ENCODE measurements at regions not wholly inside any gene's neighbourhood (a gene's known extent, or its start where the extent isn't known, plus 50 kb on each side); places are given as distances from the start of the nearest gene placed in this dataset.

GRCh38 chr3:147645761-147646160, 236.6 kb downstream of the ZIC1 start:
- POLR2A ChIA-PET (ENCODE audit: low non-redundant PET) = no interaction called here
- no peak overlapping the region for H3K27ac ChIP-seq (ENCODE audit: low read depth, low read length, poor library complexity, severe bottlenecking)
- no peak overlapping the region for H3K4me3 ChIP-seq (ENCODE audit: low read depth, low read length, poor library complexity, severe bottlenecking)
- CTCF ChIA-PET = no interaction called here
- no peaks in the 10 kb centered on the region for H3K4me1 ChIP-seq (ENCODE audit: insufficient read depth, low read length, poor library complexity, severe bottlenecking)
- no TSS peak for BruUV-seq (replicated peaks)
- peaks cover 4% of the 10 kb centered on the region for H3K27me3 ChIP-seq (replicated peaks; ENCODE audit: insufficient read depth, low read depth, low read length, poor library complexity)
- no peaks in the 10 kb centered on the region for H3K36me3 ChIP-seq (ENCODE audit: insufficient read depth, low read length, poor library complexity, severe bottlenecking)
- intact Hi-C loops (cut with micrococcal nuclease; ENCODE audit: unreplicated experiment) = no loop called here
- TF ChIP-seq CTCF (conservative IDR thresholded peaks at IDR 0.05; ENCODE audit: low read depth, low read length) (no peak), EZH2 (IDR thresholded peaks at IDR 0.05; ENCODE audit: borderline replicate concordance, low read depth, low read length, poor library complexity, severe bottlenecking) (no peak)
- DNase-seq (ENCODE audit: low spot score) = no peak
- H3K9me3 ChIP-seq (ENCODE audit: low read depth, low read length, poor library complexity, severe bottlenecking) = no peaks in the 10 kb centered on the region

- no peaks in the 10 kb centered on the region for H3K4me1 ChIP-seq (ENCODE audit: insufficient read depth, low read length, poor library complexity, severe bottlenecking)
- ChIA-PET POLR2A (ENCODE audit: low non-redundant PET) (no interaction called here), CTCF (no interaction called here)
- no TSS peak for BruUV-seq (replicated peaks)
- H3K27ac ChIP-seq (ENCODE audit: low read depth, low read length, poor library complexity, severe bottlenecking) = no peak overlapping the region
- H3K4me3 ChIP-seq (ENCODE audit: low read depth, low read length, poor library complexity, severe bottlenecking) = no peak overlapping the region
- H3K27me3 ChIP-seq (replicated peaks; ENCODE audit: insufficient read depth, low read depth, low read length, poor library complexity) = peaks cover 4% of the 10 kb centered on the region
- H3K9me3 ChIP-seq (ENCODE audit: low read depth, low read length, poor library complexity, severe bottlenecking) = no peaks in the 10 kb centered on the region
- intact Hi-C loops (cut with micrococcal nuclease; ENCODE audit: unreplicated experiment) = no loop called here
- TF ChIP-seq EZH2 (IDR thresholded peaks at IDR 0.05; ENCODE audit: borderline replicate concordance, low read depth, low read length, poor library complexity, severe bottlenecking) (no peak), CTCF (conservative IDR thresholded peaks at IDR 0.05; ENCODE audit: low read depth, low read length) (no peak)
- DNase-seq (ENCODE audit: low spot score) = no peak
- H3K36me3 ChIP-seq (ENCODE audit: insufficient read depth, low read length, poor library complexity, severe bottlenecking) = no peaks in the 10 kb centered on the region
Observed at GRCh38 chr3:147649475-147649874, 240.3 kb downstream of the ZIC1 start.

GRCh38 chr3:147651107-147651778, 242.1 kb downstream of the ZIC1 start:
- peak; percentile 1 for DNase-seq (ENCODE audit: low spot score)
- POLR2A ChIA-PET (ENCODE audit: low non-redundant PET) = no interaction called here

More at GRCh38 chr3:147651107-147651778, 242.1 kb downstream of the ZIC1 start:
- CTCF ChIA-PET = no interaction called here
- no peak for TF ChIP-seq CTCF (conservative IDR thresholded peaks at IDR 0.05; ENCODE audit: low read depth, low read length)
- no peak for TF ChIP-seq EZH2 (IDR thresholded peaks at IDR 0.05; ENCODE audit: borderline replicate concordance, low read depth, low read length, poor library complexity, severe bottlenecking)
- Histone ChIP-seq H3K9me3 (ENCODE audit: low read depth, low read length, poor library complexity, severe bottlenecking) (no peaks in the 10 kb centered on the region), H3K4me3 (ENCODE audit: low read depth, low read length, poor library complexity, severe bottlenecking) (no peak overlapping the region), H3K27ac (ENCODE audit: low read depth, low read length, poor library complexity, severe bottlenecking) (no peak overlapping the region), H3K36me3 (ENCODE audit: insufficient read depth, low read length, poor library complexity, severe bottlenecking) (no peaks in the 10 kb centered on the region), H3K4me1 (ENCODE audit: insufficient read depth, low read length, poor library complexity, severe bottlenecking) (no peaks in the 10 kb centered on the region), H3K27me3 (replicated peaks; ENCODE audit: insufficient read depth, low read depth, low read length, poor library complexity) (peaks cover 3% of the 10 kb centered on the region)
- intact Hi-C loops (cut with micrococcal nuclease; ENCODE audit: unreplicated experiment) = no loop called here
- BruUV-seq (replicated peaks) = no TSS peak

Measured in A673 (cell line).